Ascending aorta (tissue), 2 donors: ENCODE measurements at regions not wholly inside any gene's neighbourhood (a gene's known extent, or its start where the extent isn't known, plus 50 kb on each side); places are given as distances from the start of the nearest gene placed in this dataset.

Experiments used
- DNase-seq, 2 donors: peaks; one replicate each; pipeline ENCODE4 v3.0.0-alpha.2; 2019; ENCODE audit warnings: low spot score in 2 of 2
- H3K27ac ChIP-seq, 2 donors: fragments of 200-600 bp; sonication (generic); one replicate each; pipeline ENCODE4 v1.5.1; 2016 to 2017; ENCODE audit warnings: mild to moderate bottlenecking in 1 of 2
- H3K27me3 ChIP-seq: fragments of 200-600 bp; sonication (generic); one replicate; pipeline ENCODE4 v1.5.1; 2017
- H3K36me3 ChIP-seq, 2 donors: fragments of 200-600 bp; sonication (generic); one replicate each; pipeline ENCODE4 v1.5.1; 2016
- H3K4me1 ChIP-seq, 2 donors: fragments of 200-600 bp; sonication (generic); one replicate each; pipeline ENCODE4 v1.5.1; 2016 to 2017; ENCODE audit warnings: mild to moderate bottlenecking in 1 of 2
- H3K4me3 ChIP-seq, 2 donors: fragments of 200-600 bp; sonication (generic); one replicate each; pipeline ENCODE4 v1.5.1; 2016 to 2017; ENCODE audit warnings: mild to moderate bottlenecking in 1 of 2
- H3K9me3 ChIP-seq, 2 donors: fragments of 200-600 bp; sonication (generic); one replicate each; pipeline ENCODE4 v1.5.1; 2016
- intact Hi-C: fragments of 100-400 bp; cut with DNase I; formaldehyde crosslinking; loops from one replicate; pipeline ENCODE4 v1.15.1; 2023
- TF ChIP-seq, protein P1 (sequence below), 3 experiments: fragments of 200-600 bp in 2 of 3; fragments of 450-650 bp in 1 of 3; sonication (generic) in 2 of 3; IDR thresholded peaks; one replicate each; pipeline ENCODE4 v1.5.1; 2016 to 2019; ENCODE audit warnings: antibody characterized with exemption in 3 of 3, mild to moderate bottlenecking in 1 of 3, moderate library complexity in 1 of 3

GRCh38 chr2:158021226-158021625 lies 80.5 kb upstream of the UPP2 start:
- H3K27ac ChIP-seq: no peak overlapping the region
- DNase-seq: no peak
- no peaks in the 10 kb centered on the region for H3K27me3 ChIP-seq
- H3K4me1 ChIP-seq: no peaks in the 10 kb centered on the region
- no peaks in the 10 kb centered on the region for H3K9me3 ChIP-seq
- TF ChIP-seq, protein P1, sequence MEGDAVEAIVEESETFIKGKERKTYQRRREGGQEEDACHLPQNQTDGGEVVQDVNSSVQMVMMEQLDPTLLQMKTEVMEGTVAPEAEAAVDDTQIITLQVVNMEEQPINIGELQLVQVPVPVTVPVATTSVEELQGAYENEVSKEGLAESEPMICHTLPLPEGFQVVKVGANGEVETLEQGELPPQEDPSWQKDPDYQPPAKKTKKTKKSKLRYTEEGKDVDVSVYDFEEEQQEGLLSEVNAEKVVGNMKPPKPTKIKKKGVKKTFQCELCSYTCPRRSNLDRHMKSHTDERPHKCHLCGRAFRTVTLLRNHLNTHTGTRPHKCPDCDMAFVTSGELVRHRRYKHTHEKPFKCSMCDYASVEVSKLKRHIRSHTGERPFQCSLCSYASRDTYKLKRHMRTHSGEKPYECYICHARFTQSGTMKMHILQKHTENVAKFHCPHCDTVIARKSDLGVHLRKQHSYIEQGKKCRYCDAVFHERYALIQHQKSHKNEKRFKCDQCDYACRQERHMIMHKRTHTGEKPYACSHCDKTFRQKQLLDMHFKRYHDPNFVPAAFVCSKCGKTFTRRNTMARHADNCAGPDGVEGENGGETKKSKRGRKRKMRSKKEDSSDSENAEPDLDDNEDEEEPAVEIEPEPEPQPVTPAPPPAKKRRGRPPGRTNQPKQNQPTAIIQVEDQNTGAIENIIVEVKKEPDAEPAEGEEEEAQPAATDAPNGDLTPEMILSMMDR (IDR thresholded peaks at IDR 0.05): no peak
- H3K36me3 ChIP-seq: no peaks in the 10 kb centered on the region
- intact Hi-C loops: loop anchor here (5.0 kb wide), 1 partner anchor 731 kb away; no protein-coding TSS in a partner anchor
- H3K4me3 ChIP-seq: no peak overlapping the region

DNA sequence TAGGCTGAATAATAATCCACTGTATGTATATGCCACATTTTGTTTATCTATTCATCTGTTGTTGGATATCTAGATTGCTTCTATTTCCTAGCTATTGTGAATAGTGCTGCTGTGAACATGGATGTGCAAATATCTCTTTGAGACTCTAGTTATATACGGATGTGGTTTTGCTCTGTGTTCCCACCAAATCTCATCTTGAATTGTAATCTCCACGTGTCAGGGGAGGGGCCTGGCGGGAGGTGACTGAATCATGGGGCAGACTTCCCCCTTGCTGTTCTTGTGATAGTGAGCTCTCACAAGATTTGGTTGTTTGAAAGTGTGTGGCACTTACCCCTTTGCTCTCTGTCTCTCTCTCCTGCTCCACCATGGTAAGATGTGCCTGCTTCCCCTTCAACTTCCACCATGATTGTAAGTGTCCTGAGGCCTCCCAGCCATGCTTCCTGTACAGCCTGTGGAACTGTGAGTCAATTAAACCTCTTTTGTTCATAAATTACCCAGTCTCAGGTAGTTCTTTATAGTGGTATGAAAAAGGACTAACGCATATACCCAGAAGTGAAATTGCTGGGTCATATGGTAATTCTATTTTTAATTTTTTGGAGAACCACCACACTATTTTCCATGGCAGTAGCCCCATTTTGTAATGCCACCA lies 86.1 kb upstream of the UPP2 start:
- Histone ChIP-seq H3K27me3 (no peaks in the 10 kb centered on the region), H3K4me1 (no peaks in the 10 kb centered on the region), H3K9me3 (no peaks in the 10 kb centered on the region), H3K36me3 (no peaks in the 10 kb centered on the region), H3K4me3 (no peak overlapping the region), H3K27ac (no peak overlapping the region)
- DNase-seq: no peak
- TF ChIP-seq, protein P1 (IDR thresholded peaks at IDR 0.05): no peak
- intact Hi-C loops: no loop called here

- Histone ChIP-seq H3K4me1 (no peaks in the 10 kb centered on the region), H3K36me3 (no peaks in the 10 kb centered on the region), H3K27me3 (no peaks in the 10 kb centered on the region), H3K27ac (no peak overlapping the region), H3K4me3 (no peak overlapping the region), H3K9me3 (no peaks in the 10 kb centered on the region)
- DNase-seq: no peak
- TF ChIP-seq, protein P1 (IDR thresholded peaks at IDR 0.05): no peak
- intact Hi-C loops: no loop called here
Measured at GRCh38 chr2:158013891-158014290, 87.8 kb upstream of the UPP2 start.

DNA sequence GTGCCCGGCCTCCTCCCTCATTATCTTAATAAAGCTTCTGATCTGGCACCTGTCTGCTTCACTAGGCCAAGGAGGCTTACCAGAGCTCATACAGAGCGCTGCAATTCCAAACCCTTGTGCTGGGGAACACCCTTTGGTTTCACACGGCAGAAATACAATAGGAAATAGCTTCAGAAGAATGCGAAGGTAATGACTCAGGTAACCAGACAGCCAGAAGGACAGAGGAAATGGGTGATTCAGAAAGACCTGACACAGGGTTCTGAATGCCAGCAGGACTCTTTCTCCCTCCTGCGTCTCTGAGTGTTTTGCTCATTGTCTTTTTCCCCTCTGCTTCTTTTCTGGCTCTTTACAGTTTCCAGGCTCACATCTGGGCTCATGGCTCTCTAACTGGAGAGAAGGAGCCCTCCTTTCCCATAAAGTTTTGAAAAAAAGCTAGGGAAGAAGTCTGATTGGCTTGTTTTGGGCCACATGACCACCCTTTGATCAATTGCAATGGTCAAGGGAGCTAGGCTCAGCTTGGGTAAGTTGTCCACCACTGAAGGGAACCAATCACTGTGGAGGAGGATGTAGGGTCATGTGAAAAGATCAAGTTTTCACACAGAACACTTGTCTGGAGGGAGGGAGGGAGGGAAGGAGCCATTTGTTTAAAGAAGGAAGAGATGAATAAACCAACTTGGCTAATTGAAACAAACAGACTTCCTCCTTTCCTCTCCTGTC lies 90.5 kb upstream of the UPP2 start:
- TF ChIP-seq, protein P1 (IDR thresholded peaks at IDR 0.05): no peak
- H3K9me3 ChIP-seq: no peaks in the 10 kb centered on the region
- no peaks in the 10 kb centered on the region for H3K36me3 ChIP-seq
- DNase-seq: no peak
- intact Hi-C loops: no loop called here
- no peak overlapping the region for H3K27ac ChIP-seq
- no peaks in the 10 kb centered on the region for H3K27me3 ChIP-seq
- no peak overlapping the region for H3K4me3 ChIP-seq
- H3K4me1 ChIP-seq: no peaks in the 10 kb centered on the region

GRCh38 chr2:158009399-158009798 lies 92.3 kb upstream of the UPP2 start:
- H3K27ac ChIP-seq: no peak overlapping the region
- no peaks in the 10 kb centered on the region for H3K36me3 ChIP-seq
- no peaks in the 10 kb centered on the region for H3K27me3 ChIP-seq
- TF ChIP-seq, protein P1 (IDR thresholded peaks at IDR 0.05): no peak
- DNase-seq: no peak
- intact Hi-C loops: loop anchor here (2.0 kb wide), 1 partner anchor 519 kb away; no protein-coding TSS in a partner anchor
- H3K4me3 ChIP-seq: no peak overlapping the region
- no peaks in the 10 kb centered on the region for H3K9me3 ChIP-seq
- H3K4me1 ChIP-seq: no peaks in the 10 kb centered on the region
